ENCODE measurements at regions not wholly inside any gene's neighbourhood (a gene's known extent, or its start where the extent isn't known, plus 50 kb on each side); places are given as distances from the start of the nearest gene placed in this dataset.
"Not testable (repeated sequence)": the region's sequence is repeated elsewhere in the genome, so short reads cannot be mapped to it uniquely, and the experiment has no call there.

- DNase-seq: not testable (repeated sequence)
These were observed 68.5 kb upstream of the GPC4 start for GRCh38 chrX:133483771-133484170.

- DNase-seq: no peak
These were observed 67.0 kb upstream of the GPC4 start for GRCh38 chrX:133482056-133482952.

- DNase-seq: no peak
These were observed 62.7 kb upstream of the GPC4 start for GRCh38 chrX:133477986-133478385.

GRCh38 chrX:133475953-133476352 is 60.7 kb upstream of the GPC4 start:
- DNase-seq: no peak

GRCh38 chrX:133475521-133475920 is 60.2 kb upstream of the GPC4 start:
- DNase-seq: no peak

GRCh38 chrX:133474574-133474973 is 59.3 kb upstream of the GPC4 start:
- no peak for DNase-seq

- DNase-seq: no peak
These were observed 58.2 kb upstream of the GPC4 start for GRCh38 chrX:133473451-133473850.

- DNase-seq: peak in 2 of 4 experiments; percentile 10 to 20
These were observed 52.8 kb upstream of the GPC4 start for GRCh38 chrX:133468051-133468450.

- no peak for DNase-seq
These were observed 50.0 kb upstream of the GPC4 start for GRCh38 chrX:133465254-133465653.

All from suppressor macrophage (primary cell).